Stimulated activated CD4-positive, alpha-beta T cell treated with anti-CD3 and anti-CD28 coated beads, Interleukin-2, amount 100 ng/mL, for 48 hours (primary cell): ENCODE measurements at regions not wholly inside any gene's neighbourhood (a gene's known extent, or its start where the extent isn't known, plus 50 kb on each side); places are given as distances from the start of the nearest gene placed in this dataset.

Source experiments
- DNase-seq, 2 donors: peaks; one replicate each; pipeline ENCODE4 v3.0.0-alpha.2; 2020

DNA sequence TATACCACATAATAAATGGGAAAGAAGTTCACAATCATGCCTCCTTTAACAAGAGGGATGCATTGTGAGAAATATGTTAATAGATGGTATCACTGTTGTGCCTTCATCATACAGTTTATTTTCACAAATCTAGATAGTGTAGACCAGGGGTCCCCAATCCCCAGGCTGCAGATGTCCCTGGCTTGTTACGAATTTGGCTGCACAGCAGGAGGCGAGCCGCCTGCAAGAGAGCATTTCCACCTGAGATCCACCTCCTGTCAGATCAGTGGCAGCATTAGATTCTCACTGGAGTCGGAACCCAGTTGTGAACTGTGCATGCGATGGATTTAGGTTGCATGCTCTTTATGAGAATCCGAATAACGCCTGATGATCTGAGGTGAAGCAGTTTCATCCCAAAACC is 361.9 kb upstream of the ZWINT start:
- no peak for DNase-seq

DNA sequence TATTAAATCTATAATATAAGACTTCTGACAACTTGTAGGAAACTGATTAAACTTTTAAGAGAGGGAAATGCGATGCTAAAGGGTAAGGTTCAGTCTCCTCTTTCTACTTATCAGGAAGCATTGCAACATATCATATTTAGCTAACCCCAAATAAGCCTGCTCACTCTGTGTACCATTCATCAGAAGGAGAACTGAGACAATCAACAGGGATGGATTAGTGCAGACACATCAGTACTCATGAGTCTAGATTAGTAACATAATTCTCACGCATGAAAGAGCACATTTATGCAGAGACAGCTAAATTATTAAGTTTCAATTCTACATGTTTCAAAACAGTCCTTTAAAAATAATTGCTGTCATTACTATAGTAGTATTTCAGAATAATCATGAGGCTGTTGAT is 354.2 kb upstream of the ZWINT start:
- DNase-seq, result no peak

DNA sequence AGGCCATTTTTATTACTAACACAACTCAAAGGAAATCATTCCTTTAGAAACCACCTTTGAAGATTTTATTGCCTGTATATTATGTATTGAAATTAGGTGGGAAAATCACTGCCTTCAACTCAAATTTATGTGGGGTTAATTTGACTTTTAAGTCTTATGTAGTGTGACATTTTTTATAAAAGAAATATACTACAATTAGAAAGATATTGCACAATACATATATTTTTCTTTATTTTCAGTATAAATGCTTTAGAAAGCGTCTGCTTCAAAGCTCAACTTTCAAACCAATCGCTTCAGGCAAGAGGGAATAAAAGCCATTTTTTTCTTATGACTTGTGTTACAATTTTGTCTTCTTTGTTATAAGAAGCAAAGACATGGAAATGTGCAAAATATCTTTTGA is 337.4 kb upstream of the ZWINT start:
- no peak for DNase-seq

DNA sequence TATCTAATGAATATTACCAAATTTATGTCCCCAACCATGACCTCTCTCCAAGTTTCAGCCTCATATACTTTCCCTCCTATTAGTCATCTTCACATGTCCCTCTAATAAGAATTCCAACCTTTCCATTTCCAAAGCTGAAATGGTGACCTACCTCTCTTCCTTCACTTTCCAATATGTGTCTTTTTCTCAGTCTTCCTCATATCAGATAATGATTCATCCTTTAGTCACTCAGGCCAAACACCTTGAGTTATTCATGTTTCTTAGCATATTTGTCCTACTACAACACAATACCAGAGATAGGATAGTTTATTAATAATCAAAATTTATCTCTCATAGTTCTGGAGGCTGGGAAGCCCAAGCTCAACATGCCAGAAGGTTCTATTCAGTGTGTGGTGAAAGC is 318.5 kb upstream of the ZWINT start:
- no peak for DNase-seq

DNA sequence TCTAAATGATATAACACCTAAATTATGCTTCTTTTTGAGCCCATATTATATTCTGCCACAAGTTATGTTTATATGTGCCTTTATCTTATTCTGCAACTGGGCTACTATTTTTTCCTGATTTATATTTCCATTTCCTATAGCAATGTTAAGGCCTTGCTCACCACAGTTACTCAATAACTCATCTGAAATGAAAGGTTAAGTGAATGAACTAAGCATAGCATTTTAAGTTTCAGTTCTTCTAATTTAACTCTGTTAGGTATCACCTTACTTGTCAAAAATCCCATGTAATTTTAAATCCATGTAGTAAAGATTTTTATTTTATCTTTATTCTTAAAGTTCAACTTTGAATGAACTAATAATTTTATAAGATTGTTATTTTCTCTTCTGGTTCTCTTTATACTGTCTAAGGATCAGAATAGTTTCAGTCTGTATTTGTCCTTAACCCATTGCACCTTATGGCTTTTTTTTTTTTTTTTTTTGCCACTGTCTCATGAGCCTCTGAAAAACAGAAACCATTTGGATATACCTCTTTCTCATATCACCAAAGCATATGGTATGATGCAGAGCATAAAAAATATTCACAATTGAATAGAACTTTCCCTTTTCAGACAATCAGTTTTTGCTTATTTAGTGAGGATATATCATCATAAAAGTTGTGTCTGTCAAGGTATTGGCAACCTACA is 301.8 kb upstream of the ZWINT start:
- DNase-seq, result no peak

DNA sequence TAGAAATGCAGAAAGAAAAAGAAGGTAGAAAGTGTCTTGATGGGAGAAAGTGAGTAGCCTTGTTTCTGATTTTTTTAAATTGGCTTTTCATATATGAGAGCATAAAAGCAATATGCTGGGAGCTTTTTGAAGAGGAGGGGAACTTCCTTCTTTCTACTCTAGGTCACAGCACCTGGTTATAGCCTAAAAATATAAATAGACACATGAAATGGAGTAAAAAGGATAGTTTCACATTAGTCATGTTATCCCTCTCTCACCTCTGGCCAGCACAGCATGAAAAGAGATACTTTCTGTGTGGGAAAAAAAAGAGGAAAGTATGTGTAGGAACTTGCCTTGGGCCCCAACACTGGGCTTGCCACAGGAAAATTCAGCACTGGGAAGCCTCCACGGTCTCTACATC is 292.2 kb upstream of the ZWINT start:
- DNase-seq, result no peak

DNA sequence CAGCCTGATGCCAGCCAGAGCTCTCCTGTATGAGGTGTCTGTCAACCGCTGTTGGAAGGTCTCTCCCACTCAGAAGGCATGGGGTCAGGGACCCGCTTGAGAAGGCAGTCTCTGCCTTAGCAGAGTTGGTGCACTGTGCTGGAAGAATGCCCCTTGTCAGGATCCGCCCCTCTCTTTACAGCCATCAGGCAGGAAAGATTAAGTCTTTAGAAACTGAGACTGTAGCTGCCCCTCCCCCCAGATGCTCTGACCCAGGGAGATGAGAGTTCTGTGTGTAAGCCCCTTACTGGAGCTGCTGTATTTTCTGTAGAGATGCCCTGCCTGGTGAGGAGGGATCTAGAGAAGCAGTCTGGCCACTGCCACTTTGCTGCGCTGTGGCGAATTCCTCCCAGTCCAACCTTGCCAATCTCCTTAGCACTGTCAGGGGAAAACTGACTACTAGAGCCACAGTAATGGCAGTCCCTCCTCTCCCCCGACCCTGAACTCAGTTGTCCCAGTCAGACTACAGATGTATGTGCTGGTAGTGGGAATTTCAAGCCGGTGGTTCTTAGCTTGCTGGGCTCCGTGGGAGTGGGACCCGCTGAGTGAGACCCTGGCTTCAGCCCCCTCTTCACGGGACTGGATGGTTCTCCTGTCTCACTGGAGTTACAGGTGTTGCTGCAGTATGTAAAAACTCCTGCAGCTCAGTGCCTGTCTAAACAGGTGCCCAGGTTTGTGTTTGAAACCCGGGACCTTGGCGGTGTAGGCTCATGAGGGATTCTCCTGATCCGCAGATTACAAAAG is 285.5 kb upstream of the ZWINT start:
- no peak for DNase-seq

DNA sequence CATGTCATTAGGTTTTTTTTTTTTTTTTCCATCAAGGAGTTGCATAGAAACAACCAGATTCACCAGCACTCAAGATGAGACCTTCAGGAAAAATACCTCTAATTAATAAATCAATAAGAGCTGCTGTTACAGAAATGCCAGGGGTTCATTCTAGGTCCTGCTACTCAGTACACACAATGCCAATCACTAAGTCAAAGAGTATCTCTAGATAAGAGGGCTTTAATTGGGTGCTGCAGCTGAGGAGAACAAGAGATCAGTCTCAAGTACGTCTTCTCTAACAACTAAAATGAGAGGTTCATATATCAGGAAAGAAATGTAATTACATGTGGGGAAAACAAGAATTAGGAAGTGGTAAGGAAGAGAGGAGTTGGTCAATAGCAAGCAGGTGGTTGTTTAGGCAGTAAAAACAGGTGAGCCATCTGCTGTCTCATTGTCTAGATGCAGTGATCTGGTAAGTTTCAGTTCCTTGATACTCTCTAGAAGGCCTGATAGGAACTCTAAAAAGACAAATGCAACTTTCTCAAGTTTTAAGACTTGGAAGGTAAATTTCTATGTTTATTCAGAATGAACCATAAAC is 272.9 kb upstream of the ZWINT start:
- no peak for DNase-seq

DNA sequence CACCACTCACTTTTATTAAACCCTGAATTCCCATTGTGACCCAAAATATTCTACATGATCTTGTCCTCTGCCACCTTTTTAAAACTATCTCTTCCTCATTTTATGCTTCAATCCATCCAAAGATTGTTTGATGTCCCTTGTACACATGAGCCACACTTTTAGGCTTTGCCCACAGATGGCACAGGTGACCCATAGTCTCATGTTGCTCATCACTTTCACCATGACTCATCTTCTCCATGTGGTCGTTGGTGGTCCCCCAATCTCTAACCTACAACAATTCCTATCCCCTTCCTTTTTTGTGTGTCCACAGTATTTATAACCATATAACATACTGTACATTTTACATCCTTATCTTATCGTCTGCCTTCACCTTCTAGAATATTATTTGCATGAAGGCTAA is 271.5 kb upstream of the ZWINT start:
- DNase-seq, result no peak

DNA sequence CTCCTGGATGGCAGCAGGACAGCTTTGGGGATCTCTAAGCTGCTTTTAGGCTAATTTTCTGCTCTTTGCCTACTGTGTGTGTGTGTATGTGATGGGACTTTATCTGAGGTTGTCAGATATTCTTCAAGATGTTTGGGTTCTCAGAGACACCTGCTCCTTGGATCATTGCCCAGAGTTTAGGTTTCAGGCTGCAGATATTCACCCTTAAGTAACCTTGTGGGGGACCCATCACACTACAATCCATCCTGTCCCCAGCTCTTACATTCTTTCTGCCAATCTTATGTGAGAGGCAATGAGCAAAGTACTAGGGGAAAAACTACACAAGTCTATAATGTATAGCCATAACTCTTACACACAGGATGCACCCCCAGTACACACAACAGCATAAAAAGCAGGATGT is 263.0 kb upstream of the ZWINT start:
- DNase-seq, result no peak

DNA sequence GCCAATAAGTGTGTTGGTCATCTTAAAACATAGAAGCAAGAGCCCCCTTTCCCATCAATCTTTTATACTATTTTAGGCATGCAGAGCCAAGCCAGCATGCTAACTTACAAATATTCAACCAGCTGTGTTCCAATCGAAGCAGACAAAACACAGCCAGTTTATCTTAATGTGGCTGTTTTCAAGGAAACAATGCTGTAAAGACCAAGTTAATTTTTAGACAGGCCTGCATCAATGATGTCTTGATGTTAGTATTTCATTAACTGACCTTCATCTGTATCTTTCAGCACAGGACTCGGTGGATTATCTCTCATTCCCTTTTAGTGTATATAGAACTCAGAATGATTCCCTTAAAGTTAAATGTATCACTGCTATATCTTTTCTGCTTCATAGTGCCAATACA is 262.0 kb upstream of the ZWINT start:
- DNase-seq, result no peak

DNA sequence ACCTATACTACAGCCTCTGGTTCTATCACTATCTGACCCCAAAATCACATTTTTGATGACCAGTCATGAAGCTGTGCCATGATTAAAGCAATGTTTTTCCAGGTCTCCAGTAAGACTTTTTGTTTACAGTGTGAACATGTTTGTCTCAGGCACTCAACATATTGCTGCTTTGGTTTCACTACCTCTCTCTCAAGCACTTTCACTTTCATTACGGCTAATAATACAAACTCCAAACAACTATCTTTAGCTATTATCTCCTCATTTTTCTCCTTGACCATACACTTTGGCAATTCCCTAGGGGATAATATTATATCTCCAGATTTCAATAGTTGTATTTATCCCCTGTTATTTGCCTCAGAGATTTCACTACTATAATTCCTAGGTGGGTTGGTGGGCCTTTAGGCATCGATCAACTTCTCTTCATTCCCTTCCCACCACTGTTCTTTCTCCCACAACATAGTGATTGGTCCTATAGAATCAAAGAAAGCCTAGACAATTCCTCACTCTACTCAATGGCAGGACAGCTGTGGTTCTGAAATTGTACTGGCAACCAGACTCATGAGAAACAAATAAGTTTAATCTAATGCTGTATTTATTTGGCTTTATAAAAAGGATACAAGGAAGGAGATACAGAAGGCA is 261.4 kb upstream of the ZWINT start:
- no peak for DNase-seq

DNA sequence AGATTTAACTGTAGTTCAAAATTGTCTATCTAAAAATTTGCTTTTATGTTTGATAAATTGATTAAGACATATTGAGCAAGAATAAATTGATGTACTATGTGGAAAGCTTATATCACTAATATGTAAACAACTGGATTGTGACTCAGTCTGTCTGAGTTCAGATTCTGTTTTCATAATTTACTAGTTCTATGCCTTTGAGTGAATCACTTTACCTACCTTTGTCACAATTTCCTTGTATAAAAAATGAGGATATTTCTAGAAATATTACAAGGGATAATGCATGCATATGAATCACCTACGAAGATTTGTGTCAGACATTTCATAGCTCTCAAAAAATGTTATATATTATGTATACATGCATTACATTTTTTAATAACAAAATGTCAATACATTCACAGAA is 245.1 kb upstream of the ZWINT start:
- no peak for DNase-seq

DNA sequence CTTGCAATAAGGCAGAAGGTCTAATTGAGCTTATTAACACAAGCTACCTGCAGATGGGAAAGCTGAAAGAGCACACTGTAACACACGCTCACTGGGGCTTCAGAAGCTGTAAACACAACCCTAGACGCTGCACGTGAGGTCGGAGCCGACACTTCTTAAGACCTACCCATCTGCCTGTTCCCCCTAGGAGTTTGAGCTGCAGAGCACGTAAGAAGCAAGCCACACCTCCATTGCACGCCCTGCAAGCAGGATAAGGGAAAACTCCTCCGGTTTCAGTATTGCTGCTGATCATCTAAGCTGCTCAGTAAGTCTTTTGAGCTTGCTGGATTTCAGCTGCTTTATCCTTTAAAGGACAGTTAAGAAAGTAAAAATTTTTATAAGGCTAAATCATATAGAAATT is 244.0 kb upstream of the ZWINT start:
- DNase-seq, result no peak

DNA sequence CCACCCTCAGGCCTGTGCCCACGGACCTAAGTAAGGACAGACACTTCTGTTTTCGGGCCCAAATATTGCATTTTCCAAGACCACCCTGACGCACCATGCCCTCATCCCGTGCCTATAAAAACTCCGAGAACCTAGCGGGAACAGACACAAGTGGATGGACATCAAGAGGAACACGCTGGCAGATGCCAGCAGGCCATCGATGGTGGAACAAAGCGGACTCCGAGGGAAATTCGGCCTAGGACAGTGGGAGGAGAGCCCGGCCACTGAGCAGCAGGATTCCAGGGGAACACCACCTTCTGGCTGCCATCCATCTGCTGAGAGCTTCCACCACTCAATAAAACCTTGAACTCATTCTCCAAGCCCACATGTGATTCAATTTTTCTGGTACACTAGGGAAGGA is 243.6 kb upstream of the ZWINT start:
- DNase-seq, result no peak

DNA sequence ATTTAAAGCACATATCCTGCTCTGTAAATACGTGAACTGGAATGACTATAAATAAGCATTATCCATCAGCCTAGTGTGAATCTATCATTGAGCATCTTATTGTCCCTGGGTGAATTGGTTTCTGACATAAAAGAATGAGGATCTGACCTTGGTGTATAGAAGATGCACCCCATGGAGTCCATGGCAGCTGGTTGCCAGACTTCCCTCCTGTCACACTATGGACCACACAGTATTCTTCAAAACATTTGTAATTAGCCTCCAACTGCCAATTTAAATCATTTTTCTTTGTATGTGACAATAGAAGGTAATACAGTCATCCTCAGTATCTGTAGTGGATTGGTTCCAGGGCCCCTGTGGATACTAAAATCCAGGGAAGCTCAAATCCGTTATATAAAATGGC is 238.1 kb upstream of the ZWINT start:
- no peak for DNase-seq

DNA sequence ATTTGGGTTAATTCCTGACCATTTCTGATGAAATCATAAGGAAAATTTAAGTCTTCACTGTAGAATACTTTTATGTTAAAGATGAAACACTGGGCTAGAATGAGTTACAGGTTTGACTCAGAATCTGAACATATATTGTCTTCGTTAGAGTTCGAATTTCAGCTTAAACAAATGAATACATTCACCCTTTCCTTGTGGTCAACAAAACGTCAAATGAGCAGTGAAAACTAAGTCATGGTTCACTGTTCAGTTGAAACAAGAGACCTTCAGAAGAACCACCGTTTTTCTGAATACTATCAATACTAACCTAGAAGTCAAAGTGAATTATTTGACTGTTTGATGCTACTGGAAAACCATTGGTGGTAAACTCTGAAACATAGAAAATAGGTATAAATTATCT is 235.2 kb upstream of the ZWINT start:
- DNase-seq, result no peak

DNA sequence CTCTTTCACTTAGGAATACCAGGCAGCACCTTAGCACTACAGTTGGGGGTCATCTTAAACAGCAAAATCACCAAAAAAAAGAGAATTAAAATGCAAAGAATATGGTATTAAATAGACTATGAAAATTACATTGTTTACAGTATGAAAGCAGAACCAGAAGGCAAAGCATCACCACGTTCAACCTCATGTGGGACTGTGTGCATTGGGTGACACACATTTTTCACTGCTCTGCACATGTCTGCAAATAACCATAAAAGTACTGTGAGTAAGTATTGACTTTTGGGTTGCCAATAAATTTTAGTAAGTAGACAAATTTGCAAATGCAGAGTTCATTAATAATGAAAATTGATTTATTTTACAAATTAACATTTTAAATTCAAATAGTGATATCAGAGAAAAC is 232.1 kb upstream of the ZWINT start:
- no peak for DNase-seq

DNA sequence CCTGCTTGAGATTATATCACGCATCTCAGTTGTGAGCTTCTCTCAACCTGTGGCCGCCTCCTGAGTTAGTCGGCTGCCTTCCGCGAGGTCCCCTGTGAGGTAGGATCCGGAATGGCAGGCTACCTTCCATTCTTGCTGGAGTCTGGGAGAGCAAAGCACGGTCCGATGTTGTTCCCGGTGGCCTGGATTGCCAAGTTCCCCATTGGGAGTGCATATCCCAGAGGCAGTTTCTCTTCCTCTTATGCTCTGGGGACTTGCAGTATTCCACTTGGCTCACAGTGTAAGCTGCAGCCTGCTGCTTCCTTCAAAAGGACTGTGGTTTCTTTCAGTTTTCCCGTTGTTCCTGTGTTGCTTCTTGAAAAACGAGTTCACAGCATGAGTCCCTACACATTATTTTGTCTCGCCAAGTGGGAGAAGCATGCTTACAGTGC is 225.4 kb upstream of the ZWINT start:
- no peak for DNase-seq

DNA sequence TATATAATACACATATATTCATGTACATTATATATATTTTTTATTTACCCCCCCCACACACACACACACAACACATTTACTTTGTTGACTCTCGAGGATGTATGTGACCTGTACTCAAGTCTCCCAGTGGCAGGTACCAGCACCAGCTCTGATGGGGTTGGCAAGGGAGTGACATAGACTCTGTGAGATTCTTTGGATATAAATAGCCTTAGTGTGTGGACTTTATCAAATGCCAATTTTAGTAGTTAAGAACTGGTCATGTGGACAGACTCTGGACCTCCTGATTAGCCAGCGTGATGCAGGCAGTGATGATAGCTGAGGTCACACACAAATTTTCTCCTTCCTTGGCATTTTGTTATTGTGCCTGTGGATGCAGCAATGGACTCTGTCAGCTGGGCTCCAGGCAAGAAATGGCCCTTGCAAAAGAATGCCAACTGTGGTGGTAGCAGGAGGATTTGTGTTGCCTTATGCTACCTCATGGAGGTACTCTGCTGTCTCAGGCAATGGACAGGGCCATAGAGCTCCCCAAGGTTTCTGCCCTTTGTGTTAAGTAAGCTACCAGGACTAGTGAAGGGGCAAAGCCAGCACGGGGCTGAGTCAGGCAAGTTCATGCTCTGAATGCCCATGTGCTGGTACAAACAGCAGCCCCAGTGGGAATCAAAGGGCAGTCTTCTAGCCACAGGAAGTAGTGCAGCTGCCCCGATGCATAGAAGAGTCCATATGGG is 224.6 kb upstream of the ZWINT start:
- no peak for DNase-seq

DNA sequence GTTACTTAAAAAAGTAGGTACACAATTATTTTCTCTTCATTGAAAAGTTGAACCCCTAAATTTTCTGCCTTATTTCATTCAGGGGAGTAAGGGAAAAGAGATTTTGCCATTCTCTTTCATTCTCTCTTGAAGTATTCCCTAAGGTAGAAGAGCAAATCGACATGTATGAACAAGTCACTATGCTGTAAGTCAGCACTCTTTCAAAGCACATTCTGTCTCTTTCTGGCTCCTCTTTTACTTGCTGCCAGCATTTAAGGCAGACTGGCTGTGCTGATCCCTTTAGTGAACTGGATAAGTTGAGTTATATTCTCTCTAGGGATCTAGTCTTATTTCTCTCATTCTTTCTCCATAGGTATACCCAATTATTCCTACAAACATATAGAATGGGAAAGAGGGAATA is 222.3 kb upstream of the ZWINT start:
- DNase-seq, result no peak

DNA sequence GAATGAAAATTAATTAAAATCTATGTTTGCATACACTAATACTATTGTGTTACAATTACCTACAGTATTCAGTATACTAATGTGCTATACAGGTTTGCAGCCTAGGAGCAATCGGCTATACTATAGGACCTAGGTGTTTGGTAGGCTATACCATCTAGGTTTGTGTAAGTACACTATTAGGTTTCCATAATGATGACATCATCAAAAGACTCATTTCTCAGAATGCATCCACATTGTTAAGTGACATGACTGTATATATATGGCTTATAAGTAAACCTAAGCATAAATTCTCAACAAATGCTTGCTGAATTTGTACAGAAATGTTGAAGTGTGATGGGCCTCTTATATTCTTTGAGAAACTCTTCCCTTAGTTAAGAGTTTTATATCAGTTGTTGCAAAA is 206.5 kb upstream of the ZWINT start:
- DNase-seq, result no peak

DNA sequence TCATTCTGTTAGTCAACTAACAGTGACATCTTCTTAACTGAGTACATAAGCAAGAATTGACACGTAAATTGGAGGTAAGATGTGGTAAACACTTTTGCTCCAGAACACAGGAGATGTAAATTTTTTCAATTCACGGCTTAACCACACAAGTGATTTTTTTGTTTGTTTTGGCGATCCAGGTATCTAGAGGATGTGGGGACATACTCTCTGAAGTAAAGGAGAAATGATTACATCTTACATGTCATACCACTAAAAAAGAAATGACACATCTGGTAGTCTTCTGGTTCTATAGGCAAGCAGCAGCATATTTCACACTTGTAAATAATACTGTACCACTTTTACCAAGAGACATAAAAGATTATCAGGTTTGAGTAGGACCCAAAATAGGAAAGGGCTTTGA is 200.3 kb upstream of the ZWINT start:
- no peak for DNase-seq
